ENCODE measurements at regions not wholly inside any gene's neighbourhood (a gene's known extent, or its start where the extent isn't known, plus 50 kb on each side); places are given as distances from the start of the nearest gene placed in this dataset.

DNA sequence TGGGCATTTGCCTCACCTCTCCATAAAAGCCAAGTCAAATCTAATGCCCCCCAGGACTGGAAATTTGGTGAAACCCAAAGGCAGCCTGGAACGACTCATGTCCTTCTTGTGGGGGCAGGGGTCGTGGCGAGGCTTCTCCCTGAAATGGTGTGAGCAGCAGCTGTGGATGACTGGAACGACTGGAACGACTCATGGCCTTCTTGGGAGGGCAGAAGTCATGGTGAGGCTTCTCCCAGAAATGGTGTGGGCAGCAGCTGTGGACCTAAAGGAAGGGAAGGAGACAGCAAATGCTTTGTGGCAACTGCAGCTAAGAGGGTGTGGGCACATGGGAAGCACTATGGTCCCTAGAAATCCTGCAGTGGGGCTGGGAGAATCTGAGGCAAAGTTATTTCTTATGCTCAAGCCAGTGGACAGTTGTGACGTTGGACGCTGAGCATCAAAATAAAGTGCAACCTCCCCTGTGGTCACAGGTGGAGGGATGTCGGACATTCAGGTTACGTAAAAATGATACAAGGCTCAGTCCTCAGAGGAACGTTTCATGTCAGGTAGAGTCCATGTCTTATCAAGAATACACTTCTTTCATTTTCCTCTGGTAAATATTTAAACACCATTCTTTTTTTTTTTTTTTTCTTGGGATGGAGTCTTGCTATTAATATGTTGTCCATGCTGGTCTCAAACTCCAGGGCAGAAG lies 107.0 kb upstream of the KIF5B start:
- Mint-ChIP-seq H3K4me3 (ENCODE audit: low read depth) (no peak overlapping the region), H3K9me3 (no peaks in the 10 kb centered on the region)

DNA sequence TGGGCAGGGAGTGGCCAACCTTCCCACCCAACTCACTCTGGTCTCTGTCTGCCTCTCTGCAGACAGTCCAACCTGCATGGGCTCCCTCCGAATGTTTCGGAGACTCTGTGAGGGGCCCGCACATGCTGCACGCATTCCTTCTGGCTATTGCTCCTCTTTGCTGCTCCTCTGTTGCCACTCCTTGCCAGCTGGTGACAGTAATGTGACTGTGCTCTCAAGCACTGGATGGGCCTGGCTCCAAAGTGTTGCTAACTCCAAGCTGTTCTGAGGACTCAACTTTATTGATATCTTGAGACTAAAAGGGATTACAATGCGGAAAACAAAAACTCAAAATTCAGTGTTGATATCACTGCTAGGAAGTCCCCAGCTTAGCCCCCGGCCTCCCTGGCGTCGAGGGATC lies 105.4 kb upstream of the KIF5B start:
- no peak for DNase-seq (ENCODE audit: low spot score)
- H3K4me3 Mint-ChIP-seq (ENCODE audit: low read depth), result no peak overlapping the region
- intact Hi-C loops (cut with micrococcal nuclease), result no loop called here
- H3K27ac Mint-ChIP-seq, result no peak overlapping the region
- H3K9me3 Mint-ChIP-seq, result no peaks in the 10 kb centered on the region
- H3K27me3 Mint-ChIP-seq (ENCODE audit: low read depth), result peaks cover 6% of the 10 kb centered on the region
- no peaks in the 10 kb centered on the region for H3K4me1 Mint-ChIP-seq (ENCODE audit: low read depth)
- no peaks in the 10 kb centered on the region for H3K36me3 Mint-ChIP-seq (ENCODE audit: low read depth)

More for the DNA sequence above, 107.0 kb upstream of the KIF5B start:
- DNase-seq (ENCODE audit: low spot score), result no peak
- intact Hi-C loops (cut with micrococcal nuclease), result no loop called here
- Mint-ChIP-seq H3K36me3 (ENCODE audit: low read depth) (no peaks in the 10 kb centered on the region), H3K4me1 (ENCODE audit: low read depth) (no peaks in the 10 kb centered on the region), H3K27me3 (ENCODE audit: low read depth) (peaks cover 6% of the 10 kb centered on the region), H3K27ac (no peak overlapping the region)

- intact Hi-C loops (cut with micrococcal nuclease), result no loop called here
- DNase-seq (ENCODE audit: low spot score), result no peak
- Mint-ChIP-seq H3K4me1 (ENCODE audit: low read depth) (no peaks in the 10 kb centered on the region), H3K27me3 (ENCODE audit: low read depth) (peaks cover 5% of the 10 kb centered on the region), H3K9me3 (no peaks in the 10 kb centered on the region), H3K36me3 (ENCODE audit: low read depth) (no peaks in the 10 kb centered on the region), H3K4me3 (ENCODE audit: low read depth) (no peak overlapping the region), H3K27ac (no peak overlapping the region)
Observed at GRCh38 chr10:32160864-32161263, 104.6 kb upstream of the KIF5B start.

- Mint-ChIP-seq H3K27me3 (ENCODE audit: low read depth) (no peaks in the 10 kb centered on the region), H3K36me3 (ENCODE audit: low read depth) (peaks cover 7% of the 10 kb centered on the region), H3K9me3 (peaks cover 5% of the 10 kb centered on the region), H3K4me3 (ENCODE audit: low read depth) (no peak overlapping the region), H3K4me1 (ENCODE audit: low read depth) (peaks cover 10% of the 10 kb centered on the region), H3K27ac (no peak overlapping the region)
- no peak for DNase-seq (ENCODE audit: low spot score)
- intact Hi-C loops (cut with micrococcal nuclease), result loop anchor here (10.0 kb wide), 1 partner anchor 1096 kb away; no protein-coding TSS in a partner anchor
Observed at GRCh38 chr10:32159264-32159663, 103.0 kb upstream of the KIF5B start.

DNA sequence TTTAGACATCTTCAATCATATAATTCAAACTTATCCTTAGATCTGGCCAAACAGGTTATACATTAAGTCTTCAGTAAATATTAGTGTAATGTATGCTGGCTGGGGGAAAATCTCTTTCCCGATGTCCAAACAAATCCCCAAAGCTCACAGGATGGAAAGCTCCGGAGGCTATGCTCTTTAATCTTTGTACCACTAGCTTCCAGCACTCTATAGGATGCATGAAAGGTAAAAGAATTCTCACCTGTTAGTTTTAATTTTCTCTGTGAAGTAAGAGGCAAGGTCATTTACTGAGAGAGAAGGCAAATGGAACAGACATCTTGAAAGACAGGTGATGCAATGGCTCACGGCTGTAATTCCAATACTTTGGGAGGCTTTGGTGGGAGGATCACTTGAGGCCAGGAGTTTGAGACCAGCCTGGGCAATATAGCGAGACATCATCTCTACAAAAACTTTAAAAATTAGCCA lies 99.8 kb upstream of the KIF5B start:
- DNase-seq (ENCODE audit: low spot score), result no peak
- peaks cover 24% of the 10 kb centered on the region for H3K4me1 Mint-ChIP-seq (ENCODE audit: low read depth)
- no peak overlapping the region for H3K27ac Mint-ChIP-seq
- peaks cover 22% of the 10 kb centered on the region for H3K36me3 Mint-ChIP-seq (ENCODE audit: low read depth)
- no peak overlapping the region for H3K4me3 Mint-ChIP-seq (ENCODE audit: low read depth)
- intact Hi-C loops (cut with micrococcal nuclease), result loop anchor here (10.0 kb wide), 1 partner anchor 1099 kb away; no protein-coding TSS in a partner anchor
- H3K9me3 Mint-ChIP-seq, result peaks cover 18% of the 10 kb centered on the region
- H3K27me3 Mint-ChIP-seq (ENCODE audit: low read depth), result no peaks in the 10 kb centered on the region

DNA sequence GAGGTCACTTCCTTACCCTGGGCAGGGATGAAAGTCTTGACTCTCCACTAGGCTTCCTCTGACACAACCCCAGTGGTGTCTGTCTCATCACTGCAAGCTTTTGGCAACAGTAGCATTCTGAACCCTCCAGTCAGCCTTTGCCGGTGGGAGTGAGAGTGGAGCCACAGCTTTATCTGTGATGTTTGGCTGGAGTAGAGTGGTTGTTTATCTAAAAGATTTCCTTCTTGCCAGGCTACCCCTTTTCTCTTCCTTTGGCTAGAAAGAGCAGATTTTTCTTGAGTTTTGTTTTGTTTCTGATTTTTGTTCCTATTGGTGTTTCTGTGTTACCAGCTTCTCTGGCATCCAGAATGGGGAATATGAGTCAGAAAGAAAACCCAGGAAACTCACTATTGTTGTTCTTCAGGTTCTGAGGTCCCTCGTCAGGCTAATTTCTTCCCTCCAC lies 98.9 kb upstream of the KIF5B start:
- Mint-ChIP-seq H3K27ac (no peak overlapping the region), H3K4me1 (ENCODE audit: low read depth) (peaks cover 34% of the 10 kb centered on the region), H3K27me3 (ENCODE audit: low read depth) (no peaks in the 10 kb centered on the region), H3K36me3 (ENCODE audit: low read depth) (peaks cover 22% of the 10 kb centered on the region), H3K9me3 (peaks cover 18% of the 10 kb centered on the region), H3K4me3 (ENCODE audit: low read depth) (no peak overlapping the region)
- intact Hi-C loops (cut with micrococcal nuclease), result loop anchor here (10.0 kb wide), 1 partner anchor 1100 kb away; no protein-coding TSS in a partner anchor
- no peak for DNase-seq (ENCODE audit: low spot score)

- DNase-seq (ENCODE audit: low spot score), result no peak
- Mint-ChIP-seq H3K4me3 (ENCODE audit: low read depth) (no peak overlapping the region), H3K4me1 (ENCODE audit: low read depth) (peaks cover 45% of the 10 kb centered on the region), H3K27ac (no peak overlapping the region), H3K36me3 (ENCODE audit: low read depth) (peaks cover 22% of the 10 kb centered on the region), H3K9me3 (peaks cover 18% of the 10 kb centered on the region), H3K27me3 (ENCODE audit: low read depth) (no peaks in the 10 kb centered on the region)
- intact Hi-C loops (cut with micrococcal nuclease), result loop anchor here (5.0 to 10.0 kb wide), 2 partner anchors 227 to 1101 kb away; partner anchors contain the start of gene ARHGAP12
Observed at GRCh38 chr10:32153931-32154330, 97.7 kb upstream of the KIF5B start.

DNA sequence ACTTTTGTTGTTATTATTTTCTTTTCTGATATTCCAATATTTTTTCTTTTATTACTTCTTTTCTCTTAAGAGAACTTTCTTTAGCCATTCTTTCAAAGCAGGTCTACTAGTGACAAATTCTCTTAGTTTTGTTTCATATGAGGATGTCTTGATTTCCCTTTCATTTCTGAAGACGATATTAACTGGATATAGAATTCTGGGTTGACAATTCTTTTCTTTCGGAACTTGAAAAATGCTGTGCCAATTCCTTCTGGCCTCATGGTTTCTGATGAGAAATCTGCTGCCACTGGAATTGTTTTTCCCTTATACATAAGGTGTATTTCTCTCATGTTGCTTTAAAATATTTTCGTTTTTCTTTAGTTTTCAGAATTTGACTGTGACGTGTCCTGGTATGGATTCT lies 97.0 kb upstream of the KIF5B start:
- H3K27ac Mint-ChIP-seq, result no peak overlapping the region
- no peak overlapping the region for H3K4me3 Mint-ChIP-seq (ENCODE audit: low read depth)
- H3K27me3 Mint-ChIP-seq (ENCODE audit: low read depth), result no peaks in the 10 kb centered on the region
- peaks cover 22% of the 10 kb centered on the region for H3K36me3 Mint-ChIP-seq (ENCODE audit: low read depth)
- intact Hi-C loops (cut with micrococcal nuclease), result loop anchor here (5.0 to 10.0 kb wide), 2 partner anchors 226 to 1102 kb away; partner anchors contain the start of gene ARHGAP12
- H3K4me1 Mint-ChIP-seq (ENCODE audit: low read depth), result peaks cover 46% of the 10 kb centered on the region
- H3K9me3 Mint-ChIP-seq, result peaks cover 18% of the 10 kb centered on the region
- no peak for DNase-seq (ENCODE audit: low spot score)

DNA sequence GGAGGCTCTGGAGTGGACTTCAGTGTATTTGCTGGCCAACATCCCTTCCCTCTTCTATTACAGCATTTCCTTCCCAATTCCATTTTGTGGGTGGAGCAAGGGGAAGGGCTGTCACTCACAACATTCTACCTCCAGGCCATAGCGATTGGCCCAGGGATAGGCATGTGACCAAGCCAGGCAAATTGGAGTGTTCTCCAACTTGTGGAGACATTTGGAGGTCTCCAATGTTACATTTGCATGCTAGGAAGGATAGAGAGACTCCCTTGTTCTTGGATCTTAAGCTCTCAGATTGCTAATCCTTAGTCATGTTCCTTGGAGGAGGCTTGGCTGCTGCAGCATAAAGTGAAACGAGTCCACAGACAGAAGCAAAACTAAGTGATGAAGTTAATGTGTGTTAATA lies 95.6 kb upstream of the KIF5B start:
- peaks cover 53% of the 10 kb centered on the region for H3K4me1 Mint-ChIP-seq (ENCODE audit: low read depth)
- peaks cover 25% of the 10 kb centered on the region for H3K36me3 Mint-ChIP-seq (ENCODE audit: low read depth)
- intact Hi-C loops (cut with micrococcal nuclease), result loop anchor here (5.0 to 10.0 kb wide), 2 partner anchors 225 to 1103 kb away; partner anchors contain the start of gene ARHGAP12
- H3K4me3 Mint-ChIP-seq (ENCODE audit: low read depth), result no peak overlapping the region
- H3K9me3 Mint-ChIP-seq, result peaks cover 23% of the 10 kb centered on the region
- no peak for DNase-seq (ENCODE audit: low spot score)
- H3K27ac Mint-ChIP-seq, result peak overlapping the region; percentile 94
- H3K27me3 Mint-ChIP-seq (ENCODE audit: low read depth), result no peaks in the 10 kb centered on the region

GRCh38 chr10:32150532-32151101 lies 94.4 kb upstream of the KIF5B start:
- peak overlapping the region; percentile 50 for H3K4me3 Mint-ChIP-seq (ENCODE audit: low read depth)
- H3K27me3 Mint-ChIP-seq (ENCODE audit: low read depth), result no peaks in the 10 kb centered on the region
- peaks cover 25% of the 10 kb centered on the region for H3K36me3 Mint-ChIP-seq (ENCODE audit: low read depth)
- DNase-seq (ENCODE audit: low spot score), result peak; percentile 32
- H3K9me3 Mint-ChIP-seq, result peaks cover 23% of the 10 kb centered on the region
- intact Hi-C loops (cut with micrococcal nuclease), result loop anchor here (5.0 to 10.0 kb wide), 2 partner anchors 223 to 1104 kb away; partner anchors contain the start of gene ARHGAP12
- peak overlapping the region; percentile 94 for H3K27ac Mint-ChIP-seq
- H3K4me1 Mint-ChIP-seq (ENCODE audit: low read depth), result peaks cover 57% of the 10 kb centered on the region

DNA sequence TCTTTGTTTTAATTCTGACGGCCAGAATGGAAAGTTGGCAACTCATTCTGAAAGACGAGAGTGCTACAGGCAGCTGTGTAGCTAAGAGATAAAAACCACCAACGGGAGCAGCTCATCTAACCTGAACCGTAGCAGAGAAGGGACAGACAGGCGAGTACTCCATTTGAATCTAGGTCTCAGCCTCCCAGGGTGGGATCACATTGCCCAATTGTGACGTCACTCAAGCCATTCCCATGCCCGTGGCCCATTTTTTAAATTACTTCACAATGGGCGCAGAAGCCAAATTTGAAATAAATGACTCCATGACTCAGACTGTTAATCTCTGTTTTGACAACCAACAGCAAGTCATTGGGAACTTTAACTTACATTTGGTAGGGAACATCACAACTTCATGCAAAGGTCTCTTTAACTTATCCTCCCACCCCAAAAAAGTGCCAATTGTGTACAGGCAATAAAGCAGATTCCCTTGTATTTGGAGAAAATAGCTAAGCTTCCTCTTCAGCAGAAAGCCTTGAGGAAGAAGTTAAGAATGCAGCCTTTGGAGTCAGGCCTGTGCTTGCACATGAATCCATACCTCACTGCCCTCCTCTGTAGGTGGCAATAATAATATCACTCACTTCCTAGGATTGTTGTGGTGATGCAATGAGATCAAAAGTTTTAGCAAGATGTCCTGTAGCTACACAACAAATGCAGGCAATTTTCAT lies 93.2 kb upstream of the KIF5B start:
- intact Hi-C loops (cut with micrococcal nuclease), result loop anchor here (1.0 to 5.0 kb wide), 5 partner anchors 94 to 993 kb away; partner anchors contain the start of gene EPC1

DNA sequence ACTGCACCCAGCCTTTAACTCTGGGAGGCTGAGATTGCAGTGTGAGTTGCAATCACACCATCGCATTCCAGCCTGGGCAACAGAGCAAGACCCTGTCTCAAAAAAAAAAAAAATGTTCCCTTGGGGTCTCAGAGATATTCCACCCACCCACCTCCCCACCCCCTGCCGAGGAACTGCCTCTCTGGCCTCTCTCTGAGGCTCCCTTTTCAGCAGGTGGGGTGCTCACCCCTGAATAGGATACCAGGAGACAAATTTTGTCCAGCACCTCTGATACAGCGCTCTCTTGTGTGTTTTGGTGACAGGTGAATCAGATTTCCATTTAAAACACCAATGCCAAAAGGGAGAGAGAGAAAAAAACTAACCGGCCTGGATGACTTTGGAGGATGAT lies 92.6 kb upstream of the KIF5B start:
- Mint-ChIP-seq H3K9me3 (peaks cover 16% of the 10 kb centered on the region), H3K4me3 (ENCODE audit: low read depth) (peak overlapping the region; percentile 10), H3K27me3 (ENCODE audit: low read depth) (no peaks in the 10 kb centered on the region), H3K4me1 (ENCODE audit: low read depth) (peaks cover 48% of the 10 kb centered on the region), H3K36me3 (ENCODE audit: low read depth) (peaks cover 17% of the 10 kb centered on the region), H3K27ac (peak overlapping the region; percentile 94)
- DNase-seq (ENCODE audit: low spot score), result no peak
- intact Hi-C loops (cut with micrococcal nuclease), result loop anchor here (1.0 to 5.0 kb wide), 5 partner anchors 94 to 993 kb away; partner anchors contain the start of gene EPC1

More for the DNA sequence above, 93.2 kb upstream of the KIF5B start:
- no peaks in the 10 kb centered on the region for H3K27me3 Mint-ChIP-seq (ENCODE audit: low read depth)
- peaks cover 18% of the 10 kb centered on the region for H3K9me3 Mint-ChIP-seq
- peak; percentile 53 for DNase-seq (ENCODE audit: low spot score)
- H3K4me3 Mint-ChIP-seq (ENCODE audit: low read depth), result peak overlapping the region; percentile 10
- peak overlapping the region; percentile 94 for H3K27ac Mint-ChIP-seq
- H3K4me1 Mint-ChIP-seq (ENCODE audit: low read depth), result peaks cover 48% of the 10 kb centered on the region
- H3K36me3 Mint-ChIP-seq (ENCODE audit: low read depth), result peaks cover 17% of the 10 kb centered on the region

Data from activated T-helper 2 cell treated with anti-CD3 and anti-CD28 coated beads, Interferon-gamma antibody, Interleukin-2, Interleukin-4, amounts not matched to agents 10 μg/mL and 5 μg/mL and 100 μg/mL, durations not matched to agents 14 hours and 24 hours and 36 hours (primary cell).